ENCODE measurements at regions not wholly inside any gene's neighbourhood (a gene's known extent, or its start where the extent isn't known, plus 50 kb on each side); places are given as distances from the start of the nearest gene placed in this dataset.

DNA sequence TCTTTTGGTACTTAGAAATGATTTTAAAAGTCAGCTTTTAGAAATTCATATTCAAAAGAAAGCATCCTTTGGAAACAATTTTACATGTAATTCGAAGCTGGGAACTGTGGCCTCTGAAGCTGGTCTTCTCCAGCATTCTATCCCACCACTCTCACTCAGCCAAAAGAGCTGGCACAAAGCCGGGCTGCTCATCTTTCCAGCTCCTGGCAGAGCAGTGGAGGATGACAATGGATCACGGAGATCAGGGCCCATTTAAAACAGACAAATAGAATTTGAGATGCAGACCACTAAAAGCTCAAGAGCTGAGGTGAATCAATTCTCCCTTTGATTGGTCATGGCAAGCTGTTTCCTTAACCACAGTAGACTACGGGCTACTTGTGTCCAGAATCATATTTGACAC is 60.6 kb downstream of the OTOR start:
- no peak for DNase-seq (ENCODE audit: extremely low spot score)
- ChIA-PET CTCF (interaction anchor here (0.8 to 5.2 kb wide), 7 partner anchors 6 to 623 kb away, joined by 3 to 51 read pairs (median 3); no protein-coding TSS in a partner anchor), POLR2A (no interaction called here)
- TF ChIP-seq, protein P1, sequence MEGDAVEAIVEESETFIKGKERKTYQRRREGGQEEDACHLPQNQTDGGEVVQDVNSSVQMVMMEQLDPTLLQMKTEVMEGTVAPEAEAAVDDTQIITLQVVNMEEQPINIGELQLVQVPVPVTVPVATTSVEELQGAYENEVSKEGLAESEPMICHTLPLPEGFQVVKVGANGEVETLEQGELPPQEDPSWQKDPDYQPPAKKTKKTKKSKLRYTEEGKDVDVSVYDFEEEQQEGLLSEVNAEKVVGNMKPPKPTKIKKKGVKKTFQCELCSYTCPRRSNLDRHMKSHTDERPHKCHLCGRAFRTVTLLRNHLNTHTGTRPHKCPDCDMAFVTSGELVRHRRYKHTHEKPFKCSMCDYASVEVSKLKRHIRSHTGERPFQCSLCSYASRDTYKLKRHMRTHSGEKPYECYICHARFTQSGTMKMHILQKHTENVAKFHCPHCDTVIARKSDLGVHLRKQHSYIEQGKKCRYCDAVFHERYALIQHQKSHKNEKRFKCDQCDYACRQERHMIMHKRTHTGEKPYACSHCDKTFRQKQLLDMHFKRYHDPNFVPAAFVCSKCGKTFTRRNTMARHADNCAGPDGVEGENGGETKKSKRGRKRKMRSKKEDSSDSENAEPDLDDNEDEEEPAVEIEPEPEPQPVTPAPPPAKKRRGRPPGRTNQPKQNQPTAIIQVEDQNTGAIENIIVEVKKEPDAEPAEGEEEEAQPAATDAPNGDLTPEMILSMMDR (IDR thresholded peaks at IDR 0.05; ENCODE audit: control extremely low read depth, extremely low read depth, low read depth, missing control alignments): no peak

DNA sequence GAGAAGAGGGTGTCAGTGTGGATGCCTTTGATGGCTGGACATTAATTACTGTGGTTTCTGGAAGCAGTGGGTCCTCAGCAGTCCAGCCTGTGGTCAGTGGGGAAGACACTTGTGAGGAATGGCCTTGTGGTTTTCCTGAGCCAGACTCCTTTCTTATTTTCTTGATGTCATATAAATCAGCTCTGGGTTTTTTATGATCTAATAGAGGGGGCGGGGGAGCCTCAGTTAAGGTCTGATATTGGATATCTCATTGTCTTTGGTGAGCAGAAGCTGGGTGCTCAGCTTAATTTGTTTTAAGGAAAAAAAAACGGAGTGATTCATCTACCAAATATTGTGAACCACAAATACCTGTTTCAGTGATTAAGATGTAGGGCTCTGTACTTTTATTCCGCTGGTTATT is 62.1 kb downstream of the OTOR start:
- DNase-seq (ENCODE audit: extremely low spot score): no peak
- ChIA-PET POLR2A (no interaction called here), CTCF (interaction anchor here (1.1 to 5.2 kb wide), 3 partner anchors 7 to 621 kb away, joined by 3 to 51 read pairs (median 43); no protein-coding TSS in a partner anchor)
- TF ChIP-seq, protein P1 (IDR thresholded peaks at IDR 0.05; ENCODE audit: control extremely low read depth, extremely low read depth, low read depth, missing control alignments): no peak

DNA sequence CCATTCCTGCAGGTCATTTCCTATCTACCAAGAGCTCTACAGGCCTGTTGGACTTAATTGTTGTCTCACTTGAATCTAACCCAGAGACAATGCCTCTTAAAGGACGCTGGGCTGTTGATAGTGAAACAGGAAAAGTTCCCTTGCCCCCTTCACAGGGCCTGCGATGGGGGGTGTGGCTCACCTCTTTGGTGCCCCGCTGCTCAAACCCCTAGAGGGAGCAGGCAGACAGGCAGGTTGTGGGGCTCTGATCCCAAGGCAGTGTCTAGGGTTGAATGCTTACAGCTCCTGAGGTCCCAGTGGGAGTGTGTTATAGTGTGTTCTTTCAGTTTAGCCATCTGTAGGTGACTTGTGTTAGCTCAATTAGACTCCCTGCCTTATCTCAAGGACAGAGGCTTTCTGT is 68.0 kb downstream of the OTOR start:
- CTCF ChIA-PET: interaction anchor here (0.9 to 3.0 kb wide), 4 partner anchors 8 to 17 kb away, joined by 3 to 11 read pairs (median 3); no protein-coding TSS in a partner anchor
- TF ChIP-seq, protein P1 (IDR thresholded peaks at IDR 0.05; ENCODE audit: control extremely low read depth, extremely low read depth, low read depth, missing control alignments): no peak
- DNase-seq (ENCODE audit: extremely low spot score): no peak
- POLR2A ChIA-PET: no interaction called here

DNA sequence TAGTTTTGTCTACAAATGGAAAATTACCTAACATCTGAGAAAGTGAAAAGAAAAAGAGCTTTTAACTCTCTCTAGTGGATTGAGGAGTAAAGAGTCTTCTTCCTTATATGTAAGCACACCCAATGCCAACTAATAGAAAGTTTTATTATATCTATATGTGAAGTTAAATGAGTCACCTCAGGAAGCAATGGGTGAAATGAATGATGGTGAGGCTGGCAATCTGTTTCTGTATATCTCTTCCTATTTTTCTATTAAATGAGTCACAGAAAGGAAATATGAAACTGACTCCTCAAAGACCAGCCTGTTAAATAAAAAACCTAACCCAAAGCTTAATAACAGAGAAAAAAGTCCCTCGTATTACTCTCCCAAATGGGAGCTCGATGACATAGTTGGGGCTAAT is 71.3 kb downstream of the OTOR start:
- no peak for DNase-seq (ENCODE audit: extremely low spot score)
- CTCF ChIA-PET: interaction anchor here (2.8 to 5.2 kb wide), 4 partner anchors 9 to 18 kb away, joined by 13 to 97 read pairs (median 30); no protein-coding TSS in a partner anchor
- TF ChIP-seq, protein P1 (IDR thresholded peaks at IDR 0.05; ENCODE audit: control extremely low read depth, extremely low read depth, low read depth, missing control alignments): no peak
- POLR2A ChIA-PET: no interaction called here

DNA sequence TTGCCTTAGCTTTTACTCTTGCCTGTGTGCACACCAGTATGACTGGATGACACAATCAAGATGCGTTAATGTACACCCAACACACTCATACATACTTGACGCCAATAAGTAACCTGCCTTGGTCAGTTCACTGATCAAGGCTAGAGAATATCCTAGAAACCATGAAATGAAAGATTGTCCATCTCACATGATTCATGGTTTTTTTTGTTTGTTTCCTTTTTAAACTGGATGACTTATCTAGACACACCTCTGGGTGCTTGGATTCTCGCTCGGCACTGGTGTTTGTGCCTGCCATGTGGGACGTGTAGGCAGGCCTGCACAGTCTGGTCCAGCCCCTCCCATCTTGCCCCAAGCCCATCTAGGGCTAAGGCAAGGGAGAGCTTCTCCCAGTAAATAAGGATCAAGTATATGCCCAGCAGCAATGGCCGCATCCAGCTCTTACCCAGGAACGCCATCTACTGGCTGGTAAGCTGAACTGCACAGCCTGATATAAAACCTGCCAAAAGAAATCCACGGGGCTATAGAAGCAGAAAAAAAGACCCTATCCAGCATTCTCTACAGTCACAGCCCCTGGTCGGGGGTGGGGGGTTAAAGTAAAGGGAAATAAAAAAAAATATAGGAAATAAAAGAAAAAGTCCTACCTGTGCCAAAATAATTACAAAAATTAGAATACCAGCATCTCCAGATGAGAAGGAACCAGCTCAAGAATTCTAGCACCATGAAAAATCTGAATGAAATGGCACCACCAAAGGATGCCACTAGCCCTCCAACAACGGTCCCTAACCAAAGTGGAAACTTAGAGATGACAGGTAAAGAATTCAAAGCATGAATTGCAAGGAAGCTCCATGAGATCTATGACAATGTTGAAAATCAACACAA is 73.3 kb downstream of the OTOR start:
- POLR2A ChIA-PET: no interaction called here
- TF ChIP-seq, protein P1 (IDR thresholded peaks at IDR 0.05; ENCODE audit: control extremely low read depth, extremely low read depth, low read depth, missing control alignments): peak; percentile 81
- CTCF ChIA-PET: interaction anchor here (0.7 to 5.2 kb wide), 26 partner anchors 8 to 612 kb away, joined by 3 to 97 read pairs (median 4); no protein-coding TSS in a partner anchor
- DNase-seq (ENCODE audit: extremely low spot score): peak; percentile 38

DNA sequence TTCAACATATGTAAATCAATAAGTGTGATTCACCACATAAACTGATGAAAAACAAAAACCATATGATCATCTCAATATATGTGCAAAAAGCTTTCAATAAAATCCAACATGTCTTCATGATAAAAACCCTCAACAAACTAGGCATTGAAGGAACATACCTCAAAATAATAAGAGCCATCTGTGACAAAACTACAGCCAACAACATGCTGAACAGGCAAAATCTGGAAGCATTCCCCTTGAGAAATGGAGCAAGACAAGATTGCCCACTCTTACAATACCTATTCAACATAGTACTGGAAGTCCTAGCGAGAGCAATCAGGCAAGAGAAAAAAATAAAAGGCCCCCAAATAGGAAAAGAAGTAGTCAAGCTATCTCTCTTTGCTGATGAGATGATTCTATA is 76.5 kb downstream of the OTOR start:
- ChIA-PET CTCF (interaction anchor here (0.9 to 1.7 kb wide), 2 partner anchors 21 to 23 kb away, joined by 3 to 5 read pairs; no protein-coding TSS in a partner anchor), POLR2A (no interaction called here)
- DNase-seq (ENCODE audit: extremely low spot score): no peak
- TF ChIP-seq, protein P1 (IDR thresholded peaks at IDR 0.05; ENCODE audit: control extremely low read depth, extremely low read depth, low read depth, missing control alignments): no peak

Data from GM10248 (cell line).